GM12874 (cell line): ENCODE measurements at regions not wholly inside any gene's neighbourhood (a gene's known extent, or its start where the extent isn't known, plus 50 kb on each side); places are given as distances from the start of the nearest gene placed in this dataset.

Source experiments
- CTCF ChIP-seq: IDR thresholded peaks from 2 replicates; pipeline ENCODE4 v1.5.1; 2011; ENCODE audit warnings: low read depth, mild to moderate bottlenecking, control low read depth, low read length, moderate library complexity; ENCODE audit not compliant: insufficient read depth

DNA sequence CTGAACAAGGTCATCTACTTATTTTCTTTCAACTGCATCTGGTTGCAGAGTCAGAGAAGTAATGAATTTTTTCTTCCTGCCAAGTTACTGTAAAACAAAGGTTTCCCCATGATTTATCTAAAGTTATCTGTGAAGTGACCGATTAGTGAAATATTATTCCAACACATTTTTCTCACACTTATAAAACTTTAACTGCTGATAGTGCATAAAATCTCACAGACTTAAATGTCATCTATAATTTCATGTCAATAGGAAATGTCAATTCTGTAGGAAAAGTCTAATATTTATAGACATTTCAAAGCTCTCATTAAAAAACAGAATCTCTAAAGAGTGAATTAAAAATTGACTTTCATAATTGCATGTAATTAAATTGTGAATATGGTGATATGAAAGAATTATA is 397.2 kb downstream of the SLITRK1 start:
- no peak for TF ChIP-seq CTCF

GRCh38 chr13:83471011-83471410 is 411.3 kb downstream of the SLITRK1 start:
- no peak for TF ChIP-seq CTCF

DNA sequence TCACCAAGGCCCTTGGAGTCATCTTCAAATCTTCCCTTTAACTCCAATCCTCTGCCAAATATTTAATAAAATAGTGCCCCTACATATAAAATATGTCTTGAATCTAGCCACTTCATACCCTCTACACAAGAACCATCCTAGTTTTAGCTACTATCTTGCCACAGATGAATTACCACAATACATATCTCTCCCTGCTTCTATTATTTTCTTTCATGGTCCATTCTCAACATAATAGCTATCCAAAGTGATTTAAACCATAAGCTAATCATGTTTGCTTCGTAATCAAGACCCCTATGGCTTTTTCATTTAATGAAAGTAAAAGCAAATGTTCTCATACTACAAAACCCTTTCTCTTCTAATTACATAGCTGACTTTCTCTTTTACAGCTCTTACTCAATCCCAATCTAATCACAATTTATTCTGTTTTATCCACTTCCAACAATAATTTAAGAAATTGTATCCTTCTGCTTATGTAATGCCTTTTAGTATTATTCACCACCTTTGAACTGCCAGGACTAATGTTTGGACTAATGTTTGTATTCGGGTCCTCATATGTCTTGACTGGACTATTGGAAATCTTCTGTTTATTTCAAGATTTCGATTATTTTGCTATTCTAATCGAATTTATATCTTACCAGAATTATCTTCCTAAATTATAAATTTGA is 412.0 kb downstream of the SLITRK1 start:
- no peak for TF ChIP-seq CTCF

- no peak for TF ChIP-seq CTCF
Observed at GRCh38 chr13:83453723-83454122, 428.6 kb downstream of the SLITRK1 start.

GRCh38 chr13:83453300-83453699 is 429.0 kb downstream of the SLITRK1 start:
- TF ChIP-seq CTCF = no peak

DNA sequence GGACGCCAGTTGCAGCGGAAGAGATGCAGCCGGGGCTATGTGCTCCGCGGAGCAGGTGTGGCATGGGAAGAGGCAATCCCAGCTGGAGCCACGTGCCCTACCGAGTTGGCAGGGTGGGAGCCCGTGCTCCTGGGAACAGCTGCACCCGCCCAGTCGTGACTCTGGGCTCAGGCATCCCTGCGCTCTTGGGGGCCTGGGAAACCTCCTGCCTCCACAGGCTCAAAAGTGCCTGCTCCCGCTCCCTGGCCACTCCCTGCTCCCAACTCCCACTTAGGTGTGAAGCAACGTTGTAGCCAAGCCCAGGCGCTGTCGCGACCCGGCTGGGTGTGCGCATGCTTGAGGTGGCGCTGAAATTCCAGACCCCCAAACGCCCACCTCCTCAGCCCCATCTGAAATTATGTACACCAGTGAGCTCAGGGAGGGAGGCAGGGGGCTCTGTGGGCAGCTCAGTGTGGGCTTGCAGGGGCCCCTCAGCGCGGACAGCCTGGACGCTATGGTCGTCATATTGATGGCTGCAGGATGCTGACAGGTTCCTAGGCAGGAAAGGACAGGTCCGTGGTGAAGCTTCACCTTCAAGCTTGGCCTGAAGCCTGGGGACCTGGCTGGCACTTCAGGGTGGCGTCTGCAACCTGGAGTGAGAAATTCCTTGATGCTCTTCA is 429.9 kb downstream of the SLITRK1 start:
- no peak for TF ChIP-seq CTCF

DNA sequence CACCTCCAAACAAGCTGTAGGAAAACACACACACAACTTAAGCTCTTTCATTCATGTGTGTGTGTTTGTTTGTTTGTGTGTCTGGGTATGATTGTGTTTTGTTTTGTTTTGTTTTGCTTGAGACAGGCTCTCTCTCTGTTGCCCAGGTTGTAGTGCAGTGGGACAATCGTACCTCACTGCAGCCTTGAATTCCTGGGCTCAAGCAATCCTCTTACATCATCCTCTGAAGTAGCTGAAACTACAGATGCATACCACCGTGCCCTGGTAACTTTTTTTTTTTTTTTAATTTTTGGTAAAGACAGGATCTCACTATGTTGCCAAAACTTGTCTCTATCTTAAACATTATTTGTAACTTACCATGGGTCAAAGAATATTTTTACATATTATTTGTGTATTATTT is 431.7 kb downstream of the SLITRK1 start:
- no peak for TF ChIP-seq CTCF
